ENCODE measurements at regions not wholly inside any gene's neighbourhood (a gene's known extent, or its start where the extent isn't known, plus 50 kb on each side); places are given as distances from the start of the nearest gene placed in this dataset.

DNA sequence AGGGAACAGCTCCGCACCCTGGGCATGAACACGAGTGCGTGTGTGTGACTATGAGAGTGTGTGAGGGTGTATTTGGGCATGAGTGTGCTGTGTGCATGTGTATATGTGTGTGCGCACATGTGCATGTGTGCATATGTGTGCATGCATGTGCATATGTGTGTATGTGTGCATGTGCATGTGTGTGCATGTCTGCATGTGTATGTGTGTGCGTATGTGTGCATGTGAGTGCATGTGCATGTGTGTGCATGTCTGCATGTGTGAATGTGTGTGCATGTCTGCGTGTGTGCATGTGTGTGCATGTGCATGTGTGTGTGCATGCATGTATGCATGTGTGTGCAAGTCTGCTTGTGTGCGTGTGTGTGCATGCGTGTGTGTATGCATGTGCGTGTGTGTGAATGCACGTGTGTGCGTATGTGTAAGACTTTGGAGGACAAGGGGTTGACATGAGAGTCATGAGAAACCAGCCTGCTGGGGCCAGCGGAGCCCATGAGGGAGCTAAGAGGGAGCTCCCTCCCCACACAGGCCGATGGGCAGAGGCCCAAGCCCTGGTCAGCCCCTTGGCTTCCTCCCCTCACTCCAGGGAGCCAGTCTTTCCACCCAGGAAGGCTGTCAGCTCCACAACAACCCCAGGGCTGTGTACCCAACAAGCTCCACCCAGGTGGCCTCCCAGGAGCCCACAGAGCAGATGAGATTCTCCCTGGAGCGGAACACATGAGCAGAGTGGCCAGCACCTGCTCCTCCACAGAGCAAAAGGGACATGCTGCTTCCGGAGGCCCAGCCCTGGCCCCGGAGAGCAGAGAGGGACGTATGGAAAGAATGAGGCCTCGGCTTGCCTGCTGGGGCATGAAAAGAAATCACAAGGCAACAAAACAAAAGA, 142.5 kb upstream of the PPP2R2D start:
- FAIRE-seq = no peak
- no peaks in the 10 kb centered on the region for H3K36me3 ChIP-seq (ENCODE audit: control insufficient read depth in 2 of 2, extremely low read depth in 1 of 2, insufficient read depth in 2 of 2, low read length in 2 of 2)
- H3K79me2 ChIP-seq (ENCODE audit: control insufficient read depth, insufficient read depth, low read length) = no peaks in the 10 kb centered on the region
- H3K4me2 ChIP-seq (ENCODE audit: insufficient read depth, low read length) = no peak overlapping the region
- DNase-seq (ENCODE audit: low read depth, low spot score) = no peak
- BruUV-seq (replicated peaks) = no TSS peak
- peaks cover 6% of the 10 kb centered on the region for H3K9me3 ChIP-seq (replicated peaks; ENCODE audit: control insufficient read depth, insufficient read depth, low read length)
- no peak overlapping the region for H2AFZ ChIP-seq (ENCODE audit: low read depth, low read length)
- no peaks in the 10 kb centered on the region for H3K9me1 ChIP-seq (replicated peaks; ENCODE audit: control insufficient read depth, extremely low read depth, insufficient read depth, low read length)
- no peaks in the 10 kb centered on the region for H3K27me3 ChIP-seq (ENCODE audit: control insufficient read depth in 2 of 2, insufficient read depth in 2 of 2, low read length in 2 of 2)
- TF ChIP-seq JUN (IDR thresholded peaks at IDR 0.05; ENCODE audit: borderline replicate concordance, insufficient read depth, insufficient read length, low read depth) (no peak), FOS (IDR thresholded peaks at IDR 0.05; ENCODE audit: borderline replicate concordance, insufficient read depth, low read length) (no peak), MYC (IDR thresholded peaks at IDR 0.05; ENCODE audit: low read depth, low read length) (no peak), POLR2A (IDR thresholded peaks at IDR 0.05; ENCODE audit: low read depth, low read length) (no peak), EZH2 (IDR thresholded peaks at IDR 0.05; ENCODE audit: borderline replicate concordance, low read depth, low read length, severe bottlenecking) (no peak), POLR2AphosphoS5 (IDR thresholded peaks at IDR 0.05; ENCODE audit: insufficient read depth, low read depth, low read length) (no peak), GATA2 (IDR thresholded peaks at IDR 0.05; ENCODE audit: insufficient read depth, insufficient read length, low read depth, low read length) (no peak)
- TF ChIP-seq, protein P1, sequence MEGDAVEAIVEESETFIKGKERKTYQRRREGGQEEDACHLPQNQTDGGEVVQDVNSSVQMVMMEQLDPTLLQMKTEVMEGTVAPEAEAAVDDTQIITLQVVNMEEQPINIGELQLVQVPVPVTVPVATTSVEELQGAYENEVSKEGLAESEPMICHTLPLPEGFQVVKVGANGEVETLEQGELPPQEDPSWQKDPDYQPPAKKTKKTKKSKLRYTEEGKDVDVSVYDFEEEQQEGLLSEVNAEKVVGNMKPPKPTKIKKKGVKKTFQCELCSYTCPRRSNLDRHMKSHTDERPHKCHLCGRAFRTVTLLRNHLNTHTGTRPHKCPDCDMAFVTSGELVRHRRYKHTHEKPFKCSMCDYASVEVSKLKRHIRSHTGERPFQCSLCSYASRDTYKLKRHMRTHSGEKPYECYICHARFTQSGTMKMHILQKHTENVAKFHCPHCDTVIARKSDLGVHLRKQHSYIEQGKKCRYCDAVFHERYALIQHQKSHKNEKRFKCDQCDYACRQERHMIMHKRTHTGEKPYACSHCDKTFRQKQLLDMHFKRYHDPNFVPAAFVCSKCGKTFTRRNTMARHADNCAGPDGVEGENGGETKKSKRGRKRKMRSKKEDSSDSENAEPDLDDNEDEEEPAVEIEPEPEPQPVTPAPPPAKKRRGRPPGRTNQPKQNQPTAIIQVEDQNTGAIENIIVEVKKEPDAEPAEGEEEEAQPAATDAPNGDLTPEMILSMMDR (IDR thresholded peaks at IDR 0.05; ENCODE audit: extremely low read depth in 1 of 2, insufficient read depth in 1 of 2, low read depth in 1 of 2, low read length in 2 of 2) = no peak
- TF ChIP-seq, protein P2, sequence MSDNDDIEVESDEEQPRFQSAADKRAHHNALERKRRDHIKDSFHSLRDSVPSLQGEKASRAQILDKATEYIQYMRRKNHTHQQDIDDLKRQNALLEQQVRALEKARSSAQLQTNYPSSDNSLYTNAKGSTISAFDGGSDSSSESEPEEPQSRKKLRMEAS (IDR thresholded peaks at IDR 0.05; ENCODE audit: insufficient read depth, insufficient read length) = no peak
- H4K20me1 ChIP-seq (replicated peaks; ENCODE audit: control insufficient read depth, extremely low read depth, insufficient read depth, low read length) = no peaks in the 10 kb centered on the region
- H3K9ac ChIP-seq (replicated peaks; ENCODE audit: extremely low read depth, insufficient read depth, low read length) = no peak overlapping the region
- dilution Hi-C loops (cut with MboI; ENCODE audit: extremely low pct_ligation_motif_present, low sequenced_read_pairs) = no loop called here
- POLR2A ChIA-PET = no interaction called here
- no peaks in the 10 kb centered on the region for H3K4me1 ChIP-seq (ENCODE audit: control insufficient read depth, extremely low read depth, insufficient read depth, low read length)
- H3K4me3 ChIP-seq (replicated peaks in 1 of 3; ENCODE audit: insufficient read depth in 1 of 3, low read depth in 1 of 3, low read length in 3 of 3) = no peak overlapping the region
- H3K27ac ChIP-seq (ENCODE audit: insufficient read depth, low read depth, low read length) = no peak overlapping the region
- intact Hi-C loops (cut with micrococcal nuclease) = no loop called here
- CTCF ChIA-PET = no interaction called here
